ENCODE measurements at regions not wholly inside any gene's neighbourhood (a gene's known extent, or its start where the extent isn't known, plus 50 kb on each side); places are given as distances from the start of the nearest gene placed in this dataset.

DNA sequence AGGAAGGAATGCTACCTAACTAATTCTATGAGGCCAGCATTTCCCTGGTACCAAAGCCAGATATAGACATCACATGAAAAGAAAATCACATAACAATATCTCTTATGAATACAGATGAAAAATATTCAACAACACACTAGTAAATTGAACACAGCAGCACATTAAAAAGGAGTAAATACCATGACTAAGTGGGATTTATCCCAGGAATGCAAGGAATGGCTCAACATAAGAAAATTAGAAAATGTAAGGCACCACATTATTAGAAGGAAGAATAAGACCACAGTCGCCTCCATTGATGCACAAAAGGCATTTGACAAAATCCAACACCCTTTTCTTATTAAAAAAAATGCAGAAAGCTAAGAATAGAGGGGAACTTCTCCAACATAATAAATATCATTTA is 133.9 kb downstream of the TTC32 start:
- TF ChIP-seq, protein P1, sequence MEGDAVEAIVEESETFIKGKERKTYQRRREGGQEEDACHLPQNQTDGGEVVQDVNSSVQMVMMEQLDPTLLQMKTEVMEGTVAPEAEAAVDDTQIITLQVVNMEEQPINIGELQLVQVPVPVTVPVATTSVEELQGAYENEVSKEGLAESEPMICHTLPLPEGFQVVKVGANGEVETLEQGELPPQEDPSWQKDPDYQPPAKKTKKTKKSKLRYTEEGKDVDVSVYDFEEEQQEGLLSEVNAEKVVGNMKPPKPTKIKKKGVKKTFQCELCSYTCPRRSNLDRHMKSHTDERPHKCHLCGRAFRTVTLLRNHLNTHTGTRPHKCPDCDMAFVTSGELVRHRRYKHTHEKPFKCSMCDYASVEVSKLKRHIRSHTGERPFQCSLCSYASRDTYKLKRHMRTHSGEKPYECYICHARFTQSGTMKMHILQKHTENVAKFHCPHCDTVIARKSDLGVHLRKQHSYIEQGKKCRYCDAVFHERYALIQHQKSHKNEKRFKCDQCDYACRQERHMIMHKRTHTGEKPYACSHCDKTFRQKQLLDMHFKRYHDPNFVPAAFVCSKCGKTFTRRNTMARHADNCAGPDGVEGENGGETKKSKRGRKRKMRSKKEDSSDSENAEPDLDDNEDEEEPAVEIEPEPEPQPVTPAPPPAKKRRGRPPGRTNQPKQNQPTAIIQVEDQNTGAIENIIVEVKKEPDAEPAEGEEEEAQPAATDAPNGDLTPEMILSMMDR (IDR thresholded peaks at IDR 0.05) = no peak
- TF ChIP-seq POLR2AphosphoS5 (IDR thresholded peaks at IDR 0.05; ENCODE audit: low read depth, low read length) = no peak
